ENCODE measurements at regions not wholly inside any gene's neighbourhood (a gene's known extent, or its start where the extent isn't known, plus 50 kb on each side); places are given as distances from the start of the nearest gene placed in this dataset.

GRCh38 chr22:49014227-49015201, 813.2 kb downstream of the BRD1 start:
- no peak overlapping the region for H3K4me3 Mint-ChIP-seq
- no peaks in the 10 kb centered on the region for H3K9me3 Mint-ChIP-seq
- H3K36me3 Mint-ChIP-seq (ENCODE audit: low read depth): no peaks in the 10 kb centered on the region
- H3K4me1 Mint-ChIP-seq: peaks cover 13% of the 10 kb centered on the region
- H3K27ac Mint-ChIP-seq: peak overlapping the region; percentile 29 to 75 (median 36)
- H3K27me3 Mint-ChIP-seq (ENCODE audit: low read depth): peaks cover 35% of the 10 kb centered on the region
- TF ChIP-seq CTCF (IDR thresholded peaks at IDR 0.05; ENCODE audit: unreplicated experiment in 3 of 3): no peak

- Mint-ChIP-seq H3K36me3 (ENCODE audit: low read depth) (no peaks in the 10 kb centered on the region), H3K27me3 (ENCODE audit: low read depth) (peaks cover 32% of the 10 kb centered on the region), H3K4me1 (peaks cover 13% of the 10 kb centered on the region), H3K4me3 (no peak overlapping the region), H3K9me3 (no peaks in the 10 kb centered on the region), H3K27ac (peak overlapping the region in 2 of 3 experiments; percentile 36 to 75)
- no peak for TF ChIP-seq CTCF (IDR thresholded peaks at IDR 0.05; ENCODE audit: unreplicated experiment in 3 of 3)
These were observed 814.0 kb downstream of the BRD1 start for GRCh38 chr22:49013707-49014106.

- Mint-ChIP-seq H3K4me1 (peaks cover 16% of the 10 kb centered on the region), H3K27me3 (ENCODE audit: low read depth) (peaks cover 32% of the 10 kb centered on the region), H3K9me3 (no peaks in the 10 kb centered on the region), H3K27ac (peak overlapping the region in 1 of 3 experiments; percentile 4), H3K4me3 (no peak overlapping the region), H3K36me3 (ENCODE audit: low read depth) (no peaks in the 10 kb centered on the region)
- no peak for TF ChIP-seq CTCF (IDR thresholded peaks at IDR 0.05; ENCODE audit: unreplicated experiment in 3 of 3)
These were observed 814.8 kb downstream of the BRD1 start for GRCh38 chr22:49012712-49013395.

GRCh38 chr22:49011769-49012648, 815.7 kb downstream of the BRD1 start:
- H3K27ac Mint-ChIP-seq: no peak overlapping the region
- no peaks in the 10 kb centered on the region for H3K36me3 Mint-ChIP-seq (ENCODE audit: low read depth)
- peaks cover 23% of the 10 kb centered on the region for H3K4me1 Mint-ChIP-seq
- no peaks in the 10 kb centered on the region for H3K9me3 Mint-ChIP-seq
- H3K27me3 Mint-ChIP-seq (ENCODE audit: low read depth): peaks cover 32% of the 10 kb centered on the region
- H3K4me3 Mint-ChIP-seq: no peak overlapping the region
- TF ChIP-seq CTCF (IDR thresholded peaks at IDR 0.05; ENCODE audit: unreplicated experiment in 3 of 3): no peak

GRCh38 chr22:49011379-49011768, 816.3 kb downstream of the BRD1 start:
- H3K4me3 Mint-ChIP-seq: no peak overlapping the region

More at GRCh38 chr22:49011379-49011768, 816.3 kb downstream of the BRD1 start:
- H3K27me3 Mint-ChIP-seq (ENCODE audit: low read depth): peaks cover 31% of the 10 kb centered on the region
- no peak overlapping the region for H3K27ac Mint-ChIP-seq
- H3K9me3 Mint-ChIP-seq: no peaks in the 10 kb centered on the region
- no peaks in the 10 kb centered on the region for H3K36me3 Mint-ChIP-seq (ENCODE audit: low read depth)
- peaks cover 23% of the 10 kb centered on the region for H3K4me1 Mint-ChIP-seq
- no peak for TF ChIP-seq CTCF (IDR thresholded peaks at IDR 0.05; ENCODE audit: unreplicated experiment in 3 of 3)

All from nephron (organoid).